ENCODE measurements at regions not wholly inside any gene's neighbourhood (a gene's known extent, or its start where the extent isn't known, plus 50 kb on each side); places are given as distances from the start of the nearest gene placed in this dataset.

GRCh38 chr13:34310539-34310938, 492.6 kb downstream of the RFC3 start:
- DNase-seq (ENCODE audit: low read depth in 3 of 3) = no peak

- DNase-seq (ENCODE audit: low read depth in 3 of 3) = no peak
Observed at GRCh38 chr13:34311251-34311650, 493.3 kb downstream of the RFC3 start.

GRCh38 chr13:34312578-34312977, 494.6 kb downstream of the RFC3 start:
- DNase-seq (ENCODE audit: low read depth in 3 of 3) = no peak

GRCh38 chr13:34320084-34320483, 502.1 kb downstream of the RFC3 start:
- no peak for DNase-seq (ENCODE audit: low read depth in 3 of 3)

GRCh38 chr13:34322014-34322742, 504.2 kb downstream of the RFC3 start:
- DNase-seq (ENCODE audit: low read depth in 3 of 3) = no peak

GRCh38 chr13:34322743-34323074, 504.8 kb downstream of the RFC3 start:
- DNase-seq (ENCODE audit: low read depth in 3 of 3) = no peak

GRCh38 chr13:34335014-34336007, 517.4 kb downstream of the RFC3 start:
- no peak for DNase-seq (ENCODE audit: low read depth in 3 of 3)

- DNase-seq (ENCODE audit: low read depth in 3 of 3) = no peak
Observed at GRCh38 chr13:34338102-34338501, 520.2 kb downstream of the RFC3 start.

GRCh38 chr13:34340534-34340933, 522.6 kb downstream of the RFC3 start:
- no peak for DNase-seq (ENCODE audit: low read depth in 3 of 3)

GRCh38 chr13:34343413-34343940, 525.5 kb downstream of the RFC3 start:
- no peak for DNase-seq (ENCODE audit: low read depth in 3 of 3)

- no peak for DNase-seq (ENCODE audit: low read depth in 3 of 3)
Observed at GRCh38 chr13:34344816-34345215, 526.9 kb downstream of the RFC3 start.

GRCh38 chr13:34345258-34345965, 527.5 kb downstream of the RFC3 start:
- DNase-seq (ENCODE audit: low read depth in 3 of 3) = no peak

- no peak for DNase-seq (ENCODE audit: low read depth in 3 of 3)
Observed at GRCh38 chr13:34346626-34347025, 528.7 kb downstream of the RFC3 start.

- DNase-seq (ENCODE audit: low read depth in 3 of 3) = no peak
Observed at GRCh38 chr13:34347784-34348573, 530.0 kb downstream of the RFC3 start.

GRCh38 chr13:34349091-34349722, 531.3 kb downstream of the RFC3 start:
- DNase-seq (ENCODE audit: low read depth in 3 of 3) = no peak

GRCh38 chr13:34350671-34351070, 532.7 kb downstream of the RFC3 start:
- DNase-seq (ENCODE audit: low read depth in 3 of 3) = no peak

- DNase-seq (ENCODE audit: low read depth in 3 of 3) = no peak
Observed at GRCh38 chr13:34351134-34351533, 533.2 kb downstream of the RFC3 start.

GRCh38 chr13:34352958-34353357, 535.0 kb downstream of the RFC3 start:
- DNase-seq (ENCODE audit: low read depth in 3 of 3) = no peak

- DNase-seq (ENCODE audit: low read depth in 3 of 3) = no peak
Observed at GRCh38 chr13:34356686-34357434, 538.9 kb downstream of the RFC3 start.
